GM10248 (cell line): ENCODE measurements at regions not wholly inside any gene's neighbourhood (a gene's known extent, or its start where the extent isn't known, plus 50 kb on each side); places are given as distances from the start of the nearest gene placed in this dataset.

Source experiments
- CTCF ChIA-PET: fragments of 300-600 bp; sonication (Branson Sonifier 250); formaldehyde crosslinking; extraction: SDS; loops from one replicate; lab custom pipeline; 2021; ENCODE audit warnings: antibody characterized with exemption; lab: Yijun Ruan, JAX
- POLR2A ChIA-PET: fragments of 350-650 bp; sonication (Branson Sonifier 250); formaldehyde crosslinking; extraction: SDS; loops from one replicate; lab custom pipeline; 2020; ENCODE audit warnings: antibody characterized with exemption; lab: Yijun Ruan, JAX
- DNase-seq: peaks from one replicate; pipeline ENCODE4 v3.0.0; 2012; ENCODE audit errors: extremely low spot score
- TF ChIP-seq, protein P1 (sequence below): IDR thresholded peaks from 2 replicates; pipeline ENCODE4 v1.5.1; 2012; ENCODE audit warnings: mild to moderate bottlenecking, low read depth; ENCODE audit errors: extremely low read depth, missing control alignments, control extremely low read depth

- TF ChIP-seq, protein P1, sequence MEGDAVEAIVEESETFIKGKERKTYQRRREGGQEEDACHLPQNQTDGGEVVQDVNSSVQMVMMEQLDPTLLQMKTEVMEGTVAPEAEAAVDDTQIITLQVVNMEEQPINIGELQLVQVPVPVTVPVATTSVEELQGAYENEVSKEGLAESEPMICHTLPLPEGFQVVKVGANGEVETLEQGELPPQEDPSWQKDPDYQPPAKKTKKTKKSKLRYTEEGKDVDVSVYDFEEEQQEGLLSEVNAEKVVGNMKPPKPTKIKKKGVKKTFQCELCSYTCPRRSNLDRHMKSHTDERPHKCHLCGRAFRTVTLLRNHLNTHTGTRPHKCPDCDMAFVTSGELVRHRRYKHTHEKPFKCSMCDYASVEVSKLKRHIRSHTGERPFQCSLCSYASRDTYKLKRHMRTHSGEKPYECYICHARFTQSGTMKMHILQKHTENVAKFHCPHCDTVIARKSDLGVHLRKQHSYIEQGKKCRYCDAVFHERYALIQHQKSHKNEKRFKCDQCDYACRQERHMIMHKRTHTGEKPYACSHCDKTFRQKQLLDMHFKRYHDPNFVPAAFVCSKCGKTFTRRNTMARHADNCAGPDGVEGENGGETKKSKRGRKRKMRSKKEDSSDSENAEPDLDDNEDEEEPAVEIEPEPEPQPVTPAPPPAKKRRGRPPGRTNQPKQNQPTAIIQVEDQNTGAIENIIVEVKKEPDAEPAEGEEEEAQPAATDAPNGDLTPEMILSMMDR, result no peak
- DNase-seq, result no peak
- ChIA-PET POLR2A (no interaction called here), CTCF (interaction anchor here (1.7 kb wide), 1 partner anchor 18 kb away, joined by 4 read pairs; no protein-coding TSS in a partner anchor)
Measured at GRCh38 chr6:170086639-170087420, 204.0 kb downstream of the DLL1 start.

- POLR2A ChIA-PET, result no interaction called here
- TF ChIP-seq, protein P1, result no peak
- CTCF ChIA-PET, result no interaction called here
- DNase-seq, result no peak
Measured at GRCh38 chr6:170085475-170086401, 205.1 kb downstream of the DLL1 start.

- ChIA-PET POLR2A (no interaction called here), CTCF (no interaction called here)
- DNase-seq, result no peak
- TF ChIP-seq, protein P1, result no peak
Measured at GRCh38 chr6:170084166-170084730, 206.6 kb downstream of the DLL1 start.

GRCh38 chr6:170083236-170084051 lies 207.4 kb downstream of the DLL1 start:
- ChIA-PET POLR2A (no interaction called here), CTCF (no interaction called here)
- no peak for DNase-seq
- TF ChIP-seq, protein P1, result no peak

GRCh38 chr6:170082531-170083187 lies 208.2 kb downstream of the DLL1 start:
- TF ChIP-seq, protein P1, result no peak
- ChIA-PET POLR2A (no interaction called here), CTCF (no interaction called here)
- no peak for DNase-seq
